ENCODE measurements at regions not wholly inside any gene's neighbourhood (a gene's known extent, or its start where the extent isn't known, plus 50 kb on each side); places are given as distances from the start of the nearest gene placed in this dataset.

GRCh38 chr14:65259000-65259399, 153.5 kb upstream of the FUT8 start:
- TF ChIP-seq, protein P1, sequence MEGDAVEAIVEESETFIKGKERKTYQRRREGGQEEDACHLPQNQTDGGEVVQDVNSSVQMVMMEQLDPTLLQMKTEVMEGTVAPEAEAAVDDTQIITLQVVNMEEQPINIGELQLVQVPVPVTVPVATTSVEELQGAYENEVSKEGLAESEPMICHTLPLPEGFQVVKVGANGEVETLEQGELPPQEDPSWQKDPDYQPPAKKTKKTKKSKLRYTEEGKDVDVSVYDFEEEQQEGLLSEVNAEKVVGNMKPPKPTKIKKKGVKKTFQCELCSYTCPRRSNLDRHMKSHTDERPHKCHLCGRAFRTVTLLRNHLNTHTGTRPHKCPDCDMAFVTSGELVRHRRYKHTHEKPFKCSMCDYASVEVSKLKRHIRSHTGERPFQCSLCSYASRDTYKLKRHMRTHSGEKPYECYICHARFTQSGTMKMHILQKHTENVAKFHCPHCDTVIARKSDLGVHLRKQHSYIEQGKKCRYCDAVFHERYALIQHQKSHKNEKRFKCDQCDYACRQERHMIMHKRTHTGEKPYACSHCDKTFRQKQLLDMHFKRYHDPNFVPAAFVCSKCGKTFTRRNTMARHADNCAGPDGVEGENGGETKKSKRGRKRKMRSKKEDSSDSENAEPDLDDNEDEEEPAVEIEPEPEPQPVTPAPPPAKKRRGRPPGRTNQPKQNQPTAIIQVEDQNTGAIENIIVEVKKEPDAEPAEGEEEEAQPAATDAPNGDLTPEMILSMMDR (IDR thresholded peaks at IDR 0.05; ENCODE audit: insufficient read depth, low read length): no peak
- TF ChIP-seq REST (IDR thresholded peaks at IDR 0.05; ENCODE audit: insufficient replicate concordance, low read depth): no peak

All from HL-60 (cell line).